HEK293T (cell line): ENCODE measurements at regions not wholly inside any gene's neighbourhood (a gene's known extent, or its start where the extent isn't known, plus 50 kb on each side); places are given as distances from the start of the nearest gene placed in this dataset.
"Not testable (repeated sequence)": the region's sequence is repeated elsewhere in the genome, so short reads cannot be mapped to it uniquely, and the experiment has no call there.

Experiments
- ARNT ChIP-seq: fragments of 450-650 bp; IDR thresholded peaks from 2 replicates; pipeline ENCODE4 v1.6.1; 2017; ENCODE audit warnings: mild to moderate bottlenecking
- ELF4 ChIP-seq: fragments of 450-650 bp; IDR thresholded peaks from 2 replicates; pipeline ENCODE4 v1.6.1; 2017; ENCODE audit warnings: antibody characterized with exemption
- FOXM1 ChIP-seq: fragments of 450-650 bp; IDR thresholded peaks from 2 replicates; pipeline ENCODE4 v1.6.1; 2017; ENCODE audit warnings: mild to moderate bottlenecking, borderline replicate concordance
- L3MBTL2 ChIP-seq: fragments of 450-650 bp; conservative IDR thresholded peaks from 2 replicates; pipeline ENCODE4 v1.6.1; 2016; ENCODE audit warnings: mild to moderate bottlenecking
- SP1 ChIP-seq: fragments of 450-650 bp; IDR thresholded peaks from 2 replicates; pipeline ENCODE4 v1.6.1; 2017

DNA sequence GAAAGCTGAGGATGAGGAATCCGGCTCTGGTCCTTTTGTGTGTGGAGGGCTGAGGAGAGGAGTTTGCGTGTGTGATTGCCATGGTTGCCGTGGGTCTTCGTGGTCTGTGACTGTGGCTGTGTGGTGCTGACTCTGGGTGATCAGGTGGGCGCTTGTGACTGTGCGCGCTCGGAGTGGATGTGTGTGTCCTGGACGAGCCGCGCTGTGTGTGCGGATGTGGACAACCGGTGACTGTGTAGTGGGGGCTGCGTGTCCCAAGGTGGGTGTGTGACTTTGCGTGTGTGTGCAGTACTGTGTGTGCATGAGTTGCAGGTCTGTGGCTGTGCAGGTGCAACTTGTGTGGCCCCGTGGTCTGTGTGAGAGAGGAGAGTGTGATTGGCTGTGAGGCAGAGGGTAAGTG is 172.0 kb upstream of the ZNG1E start:
- not testable (repeated sequence) for TF ChIP-seq SP1, L3MBTL2, FOXM1, ELF4, ARNT
